Fibroblast of lung (primary cell): ENCODE measurements at regions not wholly inside any gene's neighbourhood (a gene's known extent, or its start where the extent isn't known, plus 50 kb on each side); places are given as distances from the start of the nearest gene placed in this dataset.

ENCODE experiments used
- CTCF ChIP-seq, 2 donors: IDR thresholded peaks in 1 of 2; conservative IDR thresholded peaks in 1 of 2; 1 replicate in 1 of 2; 2 replicates in 1 of 2; pipeline ENCODE4 v1.5.1; 2011 to 2012; ENCODE audit warnings: low read length in 2 of 2, control low read depth in 1 of 2, inconsistent platforms in 1 of 2, low read depth in 1 of 2, mild to moderate bottlenecking in 1 of 2
- EZH2 ChIP-seq: IDR thresholded peaks from 2 replicates; pipeline ENCODE4 v1.5.1; 2012; ENCODE audit warnings: low read length, control low read depth, mild to moderate bottlenecking; ENCODE audit errors: missing control alignments

DNA sequence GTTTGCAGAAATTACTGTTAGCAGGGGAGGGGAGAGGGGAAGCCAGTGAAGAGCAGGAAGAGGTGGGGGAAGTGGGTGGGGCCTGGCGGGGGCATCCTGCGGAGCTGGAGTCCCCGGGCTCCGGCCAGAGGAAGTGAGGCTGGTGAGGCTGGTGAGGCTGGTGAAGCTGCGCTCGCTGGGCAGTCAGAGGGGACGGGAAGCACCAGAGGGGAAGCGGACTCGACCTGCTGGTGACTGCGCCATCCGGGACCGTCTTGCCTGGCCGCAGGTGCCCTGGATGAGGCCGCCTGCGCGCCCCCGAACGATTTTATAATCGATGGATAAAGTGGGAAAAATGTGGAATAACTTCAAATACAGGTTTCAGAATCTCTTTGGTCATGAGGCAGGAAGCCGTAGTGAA, 635.3 kb upstream of the MARCKS start:
- TF ChIP-seq CTCF (conservative IDR thresholded peaks at IDR 0.05 in 1 of 2, IDR thresholded peaks at IDR 0.05 in 1 of 2; ENCODE audit: low read depth in 1 of 2, low read length in 2 of 2) = no peak
- no peak for TF ChIP-seq EZH2
